ENCODE measurements at regions not wholly inside any gene's neighbourhood (a gene's known extent, or its start where the extent isn't known, plus 50 kb on each side); places are given as distances from the start of the nearest gene placed in this dataset.

- Histone ChIP-seq H4K20me1 (ENCODE audit: insufficient read depth, low read length) (no peaks in the 10 kb centered on the region), H3K4me2 (ENCODE audit: low read length) (no peak overlapping the region), H3K79me2 (ENCODE audit: low read length) (no peaks in the 10 kb centered on the region), H3K9ac (ENCODE audit: low read length) (no peak overlapping the region), H2AFZ (ENCODE audit: low read depth, low read length) (no peak overlapping the region), H3K27me3 (ENCODE audit: low read depth, low read length) (peaks cover 30% of the 10 kb centered on the region), H3K4me3 (ENCODE audit: low read length) (no peak overlapping the region), H3K36me3 (replicated peaks; ENCODE audit: low read depth, low read length) (no peaks in the 10 kb centered on the region), H3K9me3 (ENCODE audit: insufficient read depth, low read length) (no peaks in the 10 kb centered on the region), H3K4me1 (ENCODE audit: low read length) (peaks cover 20% of the 10 kb centered on the region), H3K27ac (ENCODE audit: low read length) (no peak overlapping the region)
- TF ChIP-seq EZH2phosphoT487 (IDR thresholded peaks at IDR 0.05; ENCODE audit: low read depth) (no peak), CTCF (IDR thresholded peaks at IDR 0.05; ENCODE audit: low read depth, low read length) (no peak)
Measured at GRCh38 chr3:46085421-46086082, 58.3 kb upstream of the XCR1 start.

GRCh38 chr3:46083956-46084355 is 56.7 kb upstream of the XCR1 start:
- no peaks in the 10 kb centered on the region for H3K79me2 ChIP-seq (ENCODE audit: low read length)

GRCh38 chr3:46082849-46083248 is 55.6 kb upstream of the XCR1 start:
- Histone ChIP-seq H2AFZ (ENCODE audit: low read depth, low read length) (no peak overlapping the region), H3K27ac (ENCODE audit: low read length) (no peak overlapping the region), H4K20me1 (ENCODE audit: insufficient read depth, low read length) (no peaks in the 10 kb centered on the region), H3K27me3 (ENCODE audit: low read depth, low read length) (peaks cover 42% of the 10 kb centered on the region), H3K36me3 (replicated peaks; ENCODE audit: low read depth, low read length) (no peaks in the 10 kb centered on the region), H3K4me2 (ENCODE audit: low read length) (no peak overlapping the region), H3K4me3 (ENCODE audit: low read length) (no peak overlapping the region), H3K4me1 (ENCODE audit: low read length) (peaks cover 9% of the 10 kb centered on the region), H3K9ac (ENCODE audit: low read length) (no peak overlapping the region), H3K9me3 (ENCODE audit: insufficient read depth, low read length) (no peaks in the 10 kb centered on the region), H3K79me2 (ENCODE audit: low read length) (no peaks in the 10 kb centered on the region)
- TF ChIP-seq CTCF (IDR thresholded peaks at IDR 0.05; ENCODE audit: low read depth, low read length) (no peak), EZH2phosphoT487 (IDR thresholded peaks at IDR 0.05; ENCODE audit: low read depth) (no peak)

More at GRCh38 chr3:46083956-46084355, 56.7 kb upstream of the XCR1 start:
- Histone ChIP-seq H3K9ac (ENCODE audit: low read length) (no peak overlapping the region), H2AFZ (ENCODE audit: low read depth, low read length) (no peak overlapping the region), H3K4me1 (ENCODE audit: low read length) (peaks cover 6% of the 10 kb centered on the region), H3K27me3 (ENCODE audit: low read depth, low read length) (peaks cover 36% of the 10 kb centered on the region), H3K4me2 (ENCODE audit: low read length) (no peak overlapping the region), H3K9me3 (ENCODE audit: insufficient read depth, low read length) (no peaks in the 10 kb centered on the region), H3K4me3 (ENCODE audit: low read length) (no peak overlapping the region), H3K36me3 (replicated peaks; ENCODE audit: low read depth, low read length) (no peaks in the 10 kb centered on the region), H3K27ac (ENCODE audit: low read length) (no peak overlapping the region), H4K20me1 (ENCODE audit: insufficient read depth, low read length) (no peaks in the 10 kb centered on the region)
- TF ChIP-seq CTCF (IDR thresholded peaks at IDR 0.05; ENCODE audit: low read depth, low read length) (no peak), EZH2phosphoT487 (IDR thresholded peaks at IDR 0.05; ENCODE audit: low read depth) (no peak)

GRCh38 chr3:46082021-46082420 is 54.7 kb upstream of the XCR1 start:
- no peak overlapping the region for H2AFZ ChIP-seq (ENCODE audit: low read depth, low read length)
- H3K79me2 ChIP-seq (ENCODE audit: low read length), result no peaks in the 10 kb centered on the region
- no peak overlapping the region for H3K9ac ChIP-seq (ENCODE audit: low read length)
- no peak overlapping the region for H3K4me3 ChIP-seq (ENCODE audit: low read length)
- H3K27ac ChIP-seq (ENCODE audit: low read length), result no peak overlapping the region
- no peak overlapping the region for H3K4me2 ChIP-seq (ENCODE audit: low read length)
- peaks cover 9% of the 10 kb centered on the region for H3K4me1 ChIP-seq (ENCODE audit: low read length)
- TF ChIP-seq CTCF (IDR thresholded peaks at IDR 0.05; ENCODE audit: low read depth, low read length), result no peak
- no peak for TF ChIP-seq EZH2phosphoT487 (IDR thresholded peaks at IDR 0.05; ENCODE audit: low read depth)
- H3K36me3 ChIP-seq (replicated peaks; ENCODE audit: low read depth, low read length), result no peaks in the 10 kb centered on the region
- H3K27me3 ChIP-seq (ENCODE audit: low read depth, low read length), result peaks cover 43% of the 10 kb centered on the region
- H4K20me1 ChIP-seq (ENCODE audit: insufficient read depth, low read length), result no peaks in the 10 kb centered on the region
- H3K9me3 ChIP-seq (ENCODE audit: insufficient read depth, low read length), result no peaks in the 10 kb centered on the region

All from OCI-LY3 (cell line).